ENCODE measurements at regions not wholly inside any gene's neighbourhood (a gene's known extent, or its start where the extent isn't known, plus 50 kb on each side); places are given as distances from the start of the nearest gene placed in this dataset.

- no peaks in the 10 kb centered on the region for H3K79me2 ChIP-seq (ENCODE audit: control insufficient read depth, insufficient read depth, low read length)
- H4K20me1 ChIP-seq (ENCODE audit: control insufficient read depth, extremely low read depth, insufficient read depth, low read length), result no peaks in the 10 kb centered on the region
- no peak overlapping the region for H3K9ac ChIP-seq (ENCODE audit: control insufficient read depth, extremely low read depth, insufficient read depth, low read length)
- no peaks in the 10 kb centered on the region for H3K36me3 ChIP-seq (ENCODE audit: control insufficient read depth in 2 of 2, extremely low read depth in 1 of 2, insufficient read depth in 2 of 2, low read length in 2 of 2)
- H3K9me3 ChIP-seq (ENCODE audit: control insufficient read depth, low read depth, low read length), result no peaks in the 10 kb centered on the region
- H3K27ac ChIP-seq (ENCODE audit: control insufficient read depth, insufficient read depth, low read length), result no peak overlapping the region
- no peak overlapping the region for H3K4me3 ChIP-seq (ENCODE audit: control insufficient read depth in 2 of 3, extremely low read depth in 1 of 3, insufficient read depth in 2 of 3, low read depth in 1 of 3, low read length in 3 of 3)
- no peak for FAIRE-seq
- H2AFZ ChIP-seq (ENCODE audit: control insufficient read depth, low read length), result no peak overlapping the region
- no peaks in the 10 kb centered on the region for H3K27me3 ChIP-seq (ENCODE audit: control insufficient read depth, extremely low read depth, insufficient read depth, low read length)
- no peak for TF ChIP-seq EZH2 (IDR thresholded peaks at IDR 0.05; ENCODE audit: low read length)
- no peak for TF ChIP-seq CTCF (optimal IDR thresholded peaks at IDR 0.05 in 1 of 3, IDR thresholded peaks at IDR 0.05 in 1 of 3, conservative IDR thresholded peaks at IDR 0.05 in 1 of 3; ENCODE audit: extremely low read depth in 1 of 3, insufficient read depth in 2 of 3, low read length in 3 of 3)
- DNase-seq (ENCODE audit: low read depth, low spot score), result no peak
- peaks cover under 1% of the 10 kb centered on the region for H3K4me1 ChIP-seq (ENCODE audit: control insufficient read depth, extremely low read depth, insufficient read depth, low read length)
- dilution Hi-C loops (cut with MboI; ENCODE audit: extremely low pct_ligation_motif_present, low sequenced_read_pairs), result no loop called here
- H3K4me2 ChIP-seq (ENCODE audit: control insufficient read depth, extremely low read depth, insufficient read depth, low read depth, low read length), result no peak overlapping the region
- no peaks in the 10 kb centered on the region for H3K9me1 ChIP-seq (ENCODE audit: control insufficient read depth, extremely low read depth, insufficient read depth, low read length)
Observed at GRCh38 chr5:33153831-33154230, 286.9 kb upstream of the TARS1 start.

GRCh38 chr5:33160871-33161270, 279.9 kb upstream of the TARS1 start:
- H3K79me2 ChIP-seq (ENCODE audit: control insufficient read depth, insufficient read depth, low read length), result no peaks in the 10 kb centered on the region
- no peaks in the 10 kb centered on the region for H3K9me3 ChIP-seq (ENCODE audit: control insufficient read depth, low read depth, low read length)
- H2AFZ ChIP-seq (ENCODE audit: control insufficient read depth, low read length), result no peak overlapping the region
- H3K9me1 ChIP-seq (ENCODE audit: control insufficient read depth, extremely low read depth, insufficient read depth, low read length), result no peaks in the 10 kb centered on the region
- no peak overlapping the region for H3K9ac ChIP-seq (ENCODE audit: control insufficient read depth, extremely low read depth, insufficient read depth, low read length)
- no peak overlapping the region for H3K27ac ChIP-seq (ENCODE audit: control insufficient read depth, insufficient read depth, low read length)
- no peak for FAIRE-seq
- H3K36me3 ChIP-seq (ENCODE audit: control insufficient read depth in 2 of 2, extremely low read depth in 1 of 2, insufficient read depth in 2 of 2, low read length in 2 of 2), result no peaks in the 10 kb centered on the region
- dilution Hi-C loops (cut with MboI; ENCODE audit: extremely low pct_ligation_motif_present, low sequenced_read_pairs), result no loop called here
- H3K4me2 ChIP-seq (ENCODE audit: control insufficient read depth, extremely low read depth, insufficient read depth, low read depth, low read length), result no peak overlapping the region
- no peak overlapping the region for H3K4me3 ChIP-seq (ENCODE audit: control insufficient read depth in 2 of 3, extremely low read depth in 1 of 3, insufficient read depth in 2 of 3, low read depth in 1 of 3, low read length in 3 of 3)
- no peaks in the 10 kb centered on the region for H3K4me1 ChIP-seq (ENCODE audit: control insufficient read depth, extremely low read depth, insufficient read depth, low read length)
- no peaks in the 10 kb centered on the region for H3K27me3 ChIP-seq (ENCODE audit: control insufficient read depth, extremely low read depth, insufficient read depth, low read length)
- no peak for DNase-seq (ENCODE audit: low read depth, low spot score)
- TF ChIP-seq CTCF (optimal IDR thresholded peaks at IDR 0.05 in 1 of 3, IDR thresholded peaks at IDR 0.05 in 1 of 3, conservative IDR thresholded peaks at IDR 0.05 in 1 of 3; ENCODE audit: extremely low read depth in 1 of 3, insufficient read depth in 2 of 3, low read length in 3 of 3), result no peak
- no peak for TF ChIP-seq EZH2 (IDR thresholded peaks at IDR 0.05; ENCODE audit: low read length)
- H4K20me1 ChIP-seq (ENCODE audit: control insufficient read depth, extremely low read depth, insufficient read depth, low read length), result no peaks in the 10 kb centered on the region
